Stimulated activated CD4-positive, alpha-beta T cell treated with anti-CD3 and anti-CD28 coated beads, Interleukin-12 subunit alpha, Interleukin-12 subunit beta, amount 100 ng/mL, for 4 hours (primary cell): ENCODE measurements at regions not wholly inside any gene's neighbourhood (a gene's known extent, or its start where the extent isn't known, plus 50 kb on each side); places are given as distances from the start of the nearest gene placed in this dataset.

Experiments used
- DNase-seq: peaks from one replicate; pipeline ENCODE4 v3.0.0-alpha.2; 2020

GRCh38 chr2:824524-824923 lies 126.1 kb upstream of the SNTG2 start:
- no peak for DNase-seq

- no peak for DNase-seq
These were observed 129.1 kb upstream of the SNTG2 start for GRCh38 chr2:821546-821945.

- DNase-seq = no peak
These were observed 131.0 kb upstream of the SNTG2 start for GRCh38 chr2:819601-820000.

- DNase-seq = no peak
These were observed 131.5 kb upstream of the SNTG2 start for GRCh38 chr2:819121-819520.

- DNase-seq = no peak
These were observed 133.2 kb upstream of the SNTG2 start for GRCh38 chr2:817336-818015.

- no peak for DNase-seq
These were observed 134.4 kb upstream of the SNTG2 start for GRCh38 chr2:816278-816677.

- DNase-seq = no peak
These were observed 133.2 kb upstream of the TMEM18 start for GRCh38 chr2:810397-810796.

GRCh38 chr2:807300-807699 lies 130.1 kb upstream of the TMEM18 start:
- DNase-seq = no peak

GRCh38 chr2:805664-806063 lies 128.5 kb upstream of the TMEM18 start:
- DNase-seq = no peak

GRCh38 chr2:797993-798392 lies 120.8 kb upstream of the TMEM18 start:
- no peak for DNase-seq

GRCh38 chr2:797556-797955 lies 120.3 kb upstream of the TMEM18 start:
- no peak for DNase-seq

- DNase-seq = no peak
These were observed 119.2 kb upstream of the TMEM18 start for GRCh38 chr2:796141-796985.

- DNase-seq = no peak
These were observed 118.4 kb upstream of the TMEM18 start for GRCh38 chr2:795531-796041.

GRCh38 chr2:794554-795241 lies 117.5 kb upstream of the TMEM18 start:
- no peak for DNase-seq

- DNase-seq = no peak
These were observed 116.0 kb upstream of the TMEM18 start for GRCh38 chr2:793236-793635.

- no peak for DNase-seq
These were observed 115.5 kb upstream of the TMEM18 start for GRCh38 chr2:792687-793086.

GRCh38 chr2:790634-791245 lies 113.5 kb upstream of the TMEM18 start:
- no peak for DNase-seq

GRCh38 chr2:790081-790480 lies 112.9 kb upstream of the TMEM18 start:
- DNase-seq = no peak

GRCh38 chr2:789529-789928 lies 112.3 kb upstream of the TMEM18 start:
- no peak for DNase-seq

- DNase-seq = no peak
These were observed 111.2 kb upstream of the TMEM18 start for GRCh38 chr2:788227-789032.

GRCh38 chr2:784753-785152 lies 107.5 kb upstream of the TMEM18 start:
- DNase-seq = no peak

GRCh38 chr2:780581-780980 lies 103.4 kb upstream of the TMEM18 start:
- DNase-seq = no peak
